ENCODE measurements at regions not wholly inside any gene's neighbourhood (a gene's known extent, or its start where the extent isn't known, plus 50 kb on each side); places are given as distances from the start of the nearest gene placed in this dataset.

- TF ChIP-seq RAD21 (IDR thresholded peaks at IDR 0.05; ENCODE audit: low read length) (no peak), CTCF (conservative IDR thresholded peaks at IDR 0.05; ENCODE audit: low read depth, low read length) (no peak), POLR2A (IDR thresholded peaks at IDR 0.05; ENCODE audit: low read depth, low read length) (no peak), CEBPB (IDR thresholded peaks at IDR 0.05; ENCODE audit: low read depth, low read length) (no peak), FOS (IDR thresholded peaks at IDR 0.05; ENCODE audit: low read depth, low read length) (no peak), BHLHE40 (IDR thresholded peaks at IDR 0.05; ENCODE audit: low read depth, low read length) (no peak), CHD1 (IDR thresholded peaks at IDR 0.05; ENCODE audit: low read depth, low read length) (no peak), MAFK (IDR thresholded peaks at IDR 0.05; ENCODE audit: low read depth, low read length) (no peak), NFE2L2 (IDR thresholded peaks at IDR 0.05; ENCODE audit: low read depth, low read length) (no peak), MXI1 (IDR thresholded peaks at IDR 0.05; ENCODE audit: borderline replicate concordance, low read depth, low read length) (no peak), RFX5 (IDR thresholded peaks at IDR 0.05; ENCODE audit: low read depth, low read length) (no peak), MAZ (IDR thresholded peaks at IDR 0.05; ENCODE audit: borderline replicate concordance, low read depth, low read length) (no peak)
- TF ChIP-seq, protein P1, sequence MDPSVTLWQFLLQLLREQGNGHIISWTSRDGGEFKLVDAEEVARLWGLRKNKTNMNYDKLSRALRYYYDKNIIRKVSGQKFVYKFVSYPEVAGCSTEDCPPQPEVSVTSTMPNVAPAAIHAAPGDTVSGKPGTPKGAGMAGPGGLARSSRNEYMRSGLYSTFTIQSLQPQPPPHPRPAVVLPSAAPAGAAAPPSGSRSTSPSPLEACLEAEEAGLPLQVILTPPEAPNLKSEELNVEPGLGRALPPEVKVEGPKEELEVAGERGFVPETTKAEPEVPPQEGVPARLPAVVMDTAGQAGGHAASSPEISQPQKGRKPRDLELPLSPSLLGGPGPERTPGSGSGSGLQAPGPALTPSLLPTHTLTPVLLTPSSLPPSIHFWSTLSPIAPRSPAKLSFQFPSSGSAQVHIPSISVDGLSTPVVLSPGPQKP (IDR thresholded peaks at IDR 0.05; ENCODE audit: borderline replicate concordance, low read depth, low read length) = no peak
- TF ChIP-seq, protein P2, sequence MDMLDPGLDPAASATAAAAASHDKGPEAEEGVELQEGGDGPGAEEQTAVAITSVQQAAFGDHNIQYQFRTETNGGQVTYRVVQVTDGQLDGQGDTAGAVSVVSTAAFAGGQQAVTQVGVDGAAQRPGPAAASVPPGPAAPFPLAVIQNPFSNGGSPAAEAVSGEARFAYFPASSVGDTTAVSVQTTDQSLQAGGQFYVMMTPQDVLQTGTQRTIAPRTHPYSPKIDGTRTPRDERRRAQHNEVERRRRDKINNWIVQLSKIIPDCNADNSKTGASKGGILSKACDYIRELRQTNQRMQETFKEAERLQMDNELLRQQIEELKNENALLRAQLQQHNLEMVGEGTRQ (IDR thresholded peaks at IDR 0.05; ENCODE audit: low read depth, low read length) = no peak
Measured at GRCh38 chr5:89233462-89233861, 350.5 kb upstream of the MEF2C start.
